GM12891 (cell line): ENCODE measurements at regions not wholly inside any gene's neighbourhood (a gene's known extent, or its start where the extent isn't known, plus 50 kb on each side); places are given as distances from the start of the nearest gene placed in this dataset.

Experiments
- PAX5 ChIP-seq: IDR thresholded peaks from 2 replicates; pipeline ENCODE4 v1.6.1; 2011; ENCODE audit warnings: low read length, moderate library complexity, mild to moderate bottlenecking; ENCODE audit not compliant: insufficient read depth, severe bottlenecking
- POLR2A ChIP-seq: IDR thresholded peaks from 2 replicates; pipeline ENCODE4 v1.6.1; 2011; ENCODE audit warnings: low read depth, low read length, control low read depth
- POLR2AphosphoS5 ChIP-seq: IDR thresholded peaks from 2 replicates; pipeline ENCODE4 v1.6.1; 2011; ENCODE audit warnings: low read depth, low read length, control low read depth
- POU2F2 ChIP-seq: IDR thresholded peaks from 2 replicates; pipeline ENCODE4 v1.6.1; 2011; ENCODE audit warnings: low read depth, mild to moderate bottlenecking, control low read depth, low read length, moderate library complexity
- SPI1 ChIP-seq: IDR thresholded peaks from 2 replicates; pipeline ENCODE4 v1.6.1; 2011; ENCODE audit warnings: low read depth, low read length, control low read depth
- TAF1 ChIP-seq: IDR thresholded peaks from 2 replicates; pipeline ENCODE4 v1.6.1; 2011; ENCODE audit warnings: low read depth, low read length, control low read depth

DNA sequence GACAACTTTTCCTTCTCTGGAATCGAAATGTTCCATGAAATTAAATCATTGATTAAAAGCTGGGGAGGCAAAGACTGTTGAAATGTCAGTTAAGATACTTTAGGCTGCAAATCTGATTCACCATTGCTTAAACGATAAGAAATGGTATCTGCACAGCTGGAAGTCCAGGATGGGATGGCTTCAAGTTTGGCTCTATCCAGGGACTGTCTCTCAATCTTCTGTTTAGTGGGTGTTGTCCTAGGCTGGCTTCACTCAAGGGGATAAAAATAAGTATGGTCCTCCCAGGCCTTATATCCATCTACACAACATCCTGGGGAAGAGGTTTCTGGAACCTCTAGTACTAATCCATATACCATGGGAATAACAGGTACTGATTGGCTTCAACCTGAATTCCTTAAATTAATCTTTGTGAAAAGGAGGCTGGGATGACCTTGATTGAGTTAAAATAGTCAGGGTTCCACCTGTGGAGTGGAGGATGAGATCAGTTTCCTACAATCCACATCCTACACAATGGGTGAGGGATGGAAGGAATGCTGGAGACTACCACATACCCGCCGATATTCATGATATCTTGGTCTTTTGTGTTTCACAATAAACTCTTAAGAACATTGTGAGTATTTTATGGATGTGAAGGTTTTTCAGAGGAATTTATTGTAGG, 156.0 kb upstream of the L3MBTL4 start:
- no peak for TF ChIP-seq POLR2A
- no peak for TF ChIP-seq TAF1
- TF ChIP-seq POLR2AphosphoS5 = no peak
- TF ChIP-seq POU2F2 = no peak
- no peak for TF ChIP-seq SPI1
- TF ChIP-seq PAX5 = no peak
